Stromal cell of bone marrow (primary cell): ENCODE measurements at regions not wholly inside any gene's neighbourhood (a gene's known extent, or its start where the extent isn't known, plus 50 kb on each side); places are given as distances from the start of the nearest gene placed in this dataset.
"Not testable (repeated sequence)": the region's sequence is repeated elsewhere in the genome, so short reads cannot be mapped to it uniquely, and the experiment has no call there.

Experiments used
- DNase-seq: peaks from one replicate; pipeline ENCODE4 v3.0.0-alpha.2; 2012; ENCODE audit warnings: low read depth

DNA sequence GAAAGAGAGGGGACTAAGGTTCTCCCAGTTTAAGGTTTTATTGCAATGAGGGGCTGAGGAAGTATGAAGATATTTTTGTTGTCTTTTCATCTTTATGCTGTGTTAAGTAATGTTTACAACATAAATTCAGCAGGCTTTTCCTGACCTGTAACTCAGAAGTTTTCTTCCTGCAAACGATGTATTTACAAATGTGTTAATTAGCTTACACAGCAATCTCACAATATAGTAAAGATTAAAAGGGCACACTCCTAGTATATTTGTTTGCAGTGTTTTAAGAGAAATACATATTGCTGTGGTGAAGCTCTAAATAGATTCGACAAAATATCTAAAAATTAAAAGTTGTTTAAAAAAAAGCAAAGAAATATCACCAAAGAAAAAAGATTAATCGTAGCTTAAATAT, 55.7 kb downstream of the OR11H12 start:
- no peak for DNase-seq

DNA sequence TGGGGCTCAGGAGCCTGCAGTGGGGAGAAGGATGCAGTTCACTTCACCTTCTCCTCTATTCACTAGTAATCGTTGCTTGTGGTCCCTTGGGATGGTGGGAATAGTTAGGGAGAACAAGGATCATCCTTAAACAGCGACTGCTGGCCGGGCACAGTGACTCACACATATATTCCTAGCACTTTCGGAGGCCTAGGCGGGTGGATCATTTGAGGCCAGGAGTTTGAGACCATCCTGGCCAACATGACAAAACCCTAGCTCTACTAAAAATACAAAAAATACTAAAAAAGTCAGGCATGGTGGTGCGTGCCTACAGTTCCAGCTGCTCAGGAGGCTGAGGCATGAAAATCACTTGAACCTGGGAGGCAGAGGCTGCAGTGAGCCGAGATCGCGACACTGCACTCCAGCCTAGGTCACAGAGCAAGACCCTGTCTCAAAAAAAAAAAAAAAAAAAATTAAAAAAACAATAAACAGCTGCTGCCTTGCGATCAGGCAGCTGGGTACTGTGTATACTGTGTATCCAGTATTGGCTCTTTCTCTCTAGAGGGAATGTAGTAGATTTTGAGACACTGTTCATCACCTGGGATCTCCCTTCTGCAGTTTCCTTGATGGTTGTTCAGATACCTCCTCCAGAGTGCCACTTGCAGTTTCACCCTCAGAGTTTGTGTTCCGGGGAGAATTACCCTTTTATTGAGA, 59.1 kb downstream of the OR11H12 start:
- not testable (repeated sequence) for DNase-seq

DNA sequence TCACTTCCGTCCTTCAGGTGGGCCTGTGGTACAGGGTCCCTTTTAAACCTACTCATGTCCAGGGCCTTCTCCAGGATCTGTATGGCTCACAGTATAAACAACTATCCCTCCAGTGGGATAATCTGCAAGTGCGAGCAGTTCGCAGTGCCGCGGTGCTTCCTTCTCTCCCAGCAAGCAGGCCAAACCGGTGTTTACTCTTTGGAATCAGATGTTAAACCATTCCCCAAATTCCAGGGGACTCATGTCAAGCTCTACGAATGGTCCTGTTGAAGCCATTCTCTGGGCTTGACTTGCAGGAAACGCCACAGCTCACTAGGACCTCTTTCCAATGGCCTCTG, 59.6 kb downstream of the OR11H12 start:
- no peak for DNase-seq

DNA sequence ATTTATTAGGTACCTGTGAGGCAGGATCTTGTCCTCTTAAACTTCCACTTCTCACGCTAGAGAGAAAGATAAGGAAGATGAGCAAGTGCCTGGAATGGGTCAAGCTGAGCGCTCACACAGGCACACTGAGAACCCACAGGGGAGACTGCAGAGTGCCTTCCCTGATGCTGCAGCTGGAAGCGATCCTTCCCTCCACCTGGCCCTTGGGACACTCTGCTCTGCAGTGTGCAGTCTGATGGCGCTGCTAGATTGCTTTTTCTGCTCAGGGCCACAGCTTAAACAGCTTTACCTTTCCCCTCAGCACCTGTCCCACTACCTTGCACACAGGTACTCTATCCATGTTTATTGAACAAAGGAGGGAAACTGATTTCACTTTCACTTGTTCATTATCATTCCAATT, 66.9 kb downstream of the OR11H12 start:
- DNase-seq = not testable (repeated sequence)

DNA sequence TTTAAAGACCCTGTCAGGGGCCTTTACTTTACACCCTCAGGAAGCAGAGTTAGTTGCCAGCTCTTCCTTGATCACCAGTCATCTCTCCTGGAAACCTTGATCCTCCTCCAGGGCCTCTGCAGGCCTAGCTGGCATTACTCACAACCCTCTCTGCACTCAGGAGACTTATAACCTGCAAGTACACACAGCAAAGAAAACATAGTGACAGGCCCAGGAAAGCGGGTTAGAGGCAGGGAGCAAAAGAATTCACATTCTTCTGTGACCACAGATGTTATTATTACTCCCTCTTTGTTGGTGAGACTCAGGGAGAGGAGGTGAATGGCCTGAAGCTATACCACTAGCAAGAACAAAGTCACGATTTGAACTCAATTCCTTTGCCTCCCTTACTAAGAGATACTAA, 87.4 kb downstream of the OR11H12 start:
- DNase-seq = peak; percentile 0
